Right atrium auricular region (tissue), 2 donors: ENCODE measurements at regions not wholly inside any gene's neighbourhood (a gene's known extent, or its start where the extent isn't known, plus 50 kb on each side); places are given as distances from the start of the nearest gene placed in this dataset.

Source experiments
- DNase-seq: peaks from one replicate; pipeline ENCODE4 v3.0.0-alpha.2; 2019; ENCODE audit warnings: low spot score
- H3K27ac ChIP-seq, 2 donors: fragments of 200-600 bp; sonication (generic); 1 replicate in 1 of 2; 2 replicates in 1 of 2; pipeline ENCODE4 v1.5.1; 2016 to 2019
- H3K27me3 ChIP-seq, 2 donors: fragments of 200-600 bp; sonication (generic); one replicate each; pipeline versions ENCODE4 v1.5.1 to v1.6.0; 2017 to 2019
- H3K36me3 ChIP-seq: fragments of 200-600 bp; sonication (generic); one replicate; pipeline ENCODE4 v1.5.1; 2016
- H3K4me1 ChIP-seq, 2 donors: fragments of 200-600 bp; sonication (generic); one replicate each; pipeline versions ENCODE4 v1.5.1 to v1.6.0; 2017 to 2019
- H3K4me3 ChIP-seq, 2 donors: fragments of 200-600 bp; sonication (generic); 1 replicate in 1 of 2; 2 replicates in 1 of 2; pipeline ENCODE4 v1.5.1; 2017 to 2019; ENCODE audit warnings: mild to moderate bottlenecking in 1 of 2, moderate library complexity in 1 of 2
- H3K9me3 ChIP-seq, 2 donors: fragments of 200-600 bp; sonication (generic); one replicate each; pipeline ENCODE4 v1.5.1; 2019
- CTCF ChIP-seq, 2 donors: fragments of 200-600 bp; sonication (generic); IDR thresholded peaks; one replicate each; pipeline ENCODE4 v1.5.1; 2019; ENCODE audit warnings: antibody characterized with exemption in 2 of 2

- Histone ChIP-seq H3K36me3 (no peaks in the 10 kb centered on the region), H3K27ac (no peak overlapping the region), H3K4me1 (no peaks in the 10 kb centered on the region), H3K9me3 (no peaks in the 10 kb centered on the region), H3K27me3 (no peaks in the 10 kb centered on the region), H3K4me3 (no peak overlapping the region)
- no peak for TF ChIP-seq CTCF (IDR thresholded peaks at IDR 0.05)
- no peak for DNase-seq
These were observed 180.7 kb downstream of the SLITRK6 start for GRCh38 chr13:85618521-85618920.

DNA sequence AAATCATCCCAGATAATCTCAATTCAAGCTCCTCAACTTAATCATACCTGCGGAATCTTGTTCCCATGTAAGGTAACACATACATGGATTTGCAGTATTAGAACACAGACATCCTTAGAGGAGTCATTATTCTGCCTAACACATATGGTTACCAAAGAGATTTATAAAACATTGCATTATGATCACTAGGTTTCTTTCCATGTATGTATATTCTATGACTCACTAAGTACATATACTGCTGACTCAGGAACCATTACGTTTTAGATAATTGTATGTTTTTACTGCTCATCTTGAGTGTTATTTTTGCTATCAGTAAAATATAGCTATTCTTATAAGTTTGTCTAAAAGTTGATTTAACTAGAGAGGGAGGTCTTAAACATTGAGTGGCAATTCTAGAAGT, 182.9 kb downstream of the SLITRK6 start:
- no peak overlapping the region for H3K27ac ChIP-seq
- no peak overlapping the region for H3K4me3 ChIP-seq
- DNase-seq, result no peak
- H3K9me3 ChIP-seq, result no peaks in the 10 kb centered on the region
- no peaks in the 10 kb centered on the region for H3K27me3 ChIP-seq
- no peaks in the 10 kb centered on the region for H3K4me1 ChIP-seq
- no peak for TF ChIP-seq CTCF (IDR thresholded peaks at IDR 0.05)
- no peaks in the 10 kb centered on the region for H3K36me3 ChIP-seq

DNA sequence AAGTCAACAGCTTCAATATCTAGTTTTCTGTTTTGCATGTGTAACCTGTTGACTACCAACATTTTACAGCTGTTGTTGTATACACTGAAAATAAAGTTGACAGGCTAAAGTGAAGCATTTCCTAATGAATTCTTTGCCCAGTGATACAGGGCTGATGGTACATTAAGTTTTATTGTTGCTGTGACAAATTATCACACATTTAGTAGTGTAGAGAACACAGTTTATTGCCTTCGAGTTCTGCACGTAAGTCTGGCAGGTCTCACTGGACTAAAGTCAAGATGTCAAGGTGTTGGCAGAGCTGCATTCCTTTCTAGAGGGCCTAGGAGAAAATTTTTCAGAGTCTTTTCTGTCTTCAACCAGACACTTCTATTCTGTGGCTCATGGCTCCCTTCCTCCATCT, 184.2 kb downstream of the SLITRK6 start:
- Histone ChIP-seq H3K27ac (no peak overlapping the region), H3K4me3 (no peak overlapping the region), H3K4me1 (no peaks in the 10 kb centered on the region), H3K27me3 (no peaks in the 10 kb centered on the region), H3K36me3 (no peaks in the 10 kb centered on the region), H3K9me3 (no peaks in the 10 kb centered on the region)
- DNase-seq, result no peak
- no peak for TF ChIP-seq CTCF (IDR thresholded peaks at IDR 0.05)

- no peak for DNase-seq
- Histone ChIP-seq H3K27ac (no peak overlapping the region), H3K27me3 (no peaks in the 10 kb centered on the region), H3K4me3 (no peak overlapping the region), H3K9me3 (no peaks in the 10 kb centered on the region), H3K4me1 (no peaks in the 10 kb centered on the region), H3K36me3 (no peaks in the 10 kb centered on the region)
- no peak for TF ChIP-seq CTCF (IDR thresholded peaks at IDR 0.05)
These were observed 189.2 kb downstream of the SLITRK6 start for GRCh38 chr13:85610024-85610423.

DNA sequence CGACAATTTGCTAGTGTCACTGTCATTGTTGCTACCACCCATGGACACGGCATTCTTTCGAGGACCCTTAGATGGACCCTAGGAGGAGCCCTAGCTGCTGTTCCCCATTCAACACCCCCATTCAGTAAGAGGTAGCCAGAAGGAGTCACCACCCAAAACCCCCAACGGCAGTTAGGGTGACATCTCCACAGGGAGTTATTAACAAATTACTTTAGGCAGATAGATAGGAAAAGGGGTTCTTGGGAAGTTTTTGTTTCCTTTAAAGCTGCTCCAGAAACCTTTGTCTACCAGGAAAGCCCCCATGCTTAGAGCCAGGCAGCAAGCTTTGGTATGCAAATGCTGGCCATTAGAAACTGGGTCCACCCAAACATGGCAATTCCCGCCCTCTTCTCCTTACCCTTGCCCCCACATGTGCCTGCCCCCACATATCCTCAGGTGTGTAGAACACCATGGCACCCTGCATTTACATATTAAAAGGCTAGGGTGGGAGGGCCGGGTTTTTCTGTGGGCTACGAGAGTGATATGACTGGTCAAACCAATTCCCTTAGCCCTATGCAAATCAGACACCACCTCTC, 190.9 kb downstream of the SLITRK6 start:
- no peak overlapping the region for H3K4me3 ChIP-seq
- no peak for TF ChIP-seq CTCF (IDR thresholded peaks at IDR 0.05)
- H3K9me3 ChIP-seq, result no peaks in the 10 kb centered on the region
- no peaks in the 10 kb centered on the region for H3K36me3 ChIP-seq
- DNase-seq, result no peak
- no peaks in the 10 kb centered on the region for H3K4me1 ChIP-seq
- no peaks in the 10 kb centered on the region for H3K27me3 ChIP-seq
- H3K27ac ChIP-seq, result no peak overlapping the region

- Histone ChIP-seq H3K4me1 (no peaks in the 10 kb centered on the region), H3K36me3 (no peaks in the 10 kb centered on the region), H3K4me3 (no peak overlapping the region), H3K27ac (no peak overlapping the region), H3K27me3 (no peaks in the 10 kb centered on the region), H3K9me3 (no peaks in the 10 kb centered on the region)
- DNase-seq, result no peak
- no peak for TF ChIP-seq CTCF (IDR thresholded peaks at IDR 0.05)
These were observed 195.5 kb downstream of the SLITRK6 start for GRCh38 chr13:85603735-85604134.
